Renal cortical epithelial cell (primary cell): ENCODE measurements at regions not wholly inside any gene's neighbourhood (a gene's known extent, or its start where the extent isn't known, plus 50 kb on each side); places are given as distances from the start of the nearest gene placed in this dataset.
A peak's percentile ranks its signal among the peaks of the same experiment; 100 is the strongest.

ENCODE experiments used
- DNase-seq: peaks from one replicate; pipeline ENCODE4 v3.0.0-alpha.2; 2011; ENCODE audit warnings: low read depth

DNA sequence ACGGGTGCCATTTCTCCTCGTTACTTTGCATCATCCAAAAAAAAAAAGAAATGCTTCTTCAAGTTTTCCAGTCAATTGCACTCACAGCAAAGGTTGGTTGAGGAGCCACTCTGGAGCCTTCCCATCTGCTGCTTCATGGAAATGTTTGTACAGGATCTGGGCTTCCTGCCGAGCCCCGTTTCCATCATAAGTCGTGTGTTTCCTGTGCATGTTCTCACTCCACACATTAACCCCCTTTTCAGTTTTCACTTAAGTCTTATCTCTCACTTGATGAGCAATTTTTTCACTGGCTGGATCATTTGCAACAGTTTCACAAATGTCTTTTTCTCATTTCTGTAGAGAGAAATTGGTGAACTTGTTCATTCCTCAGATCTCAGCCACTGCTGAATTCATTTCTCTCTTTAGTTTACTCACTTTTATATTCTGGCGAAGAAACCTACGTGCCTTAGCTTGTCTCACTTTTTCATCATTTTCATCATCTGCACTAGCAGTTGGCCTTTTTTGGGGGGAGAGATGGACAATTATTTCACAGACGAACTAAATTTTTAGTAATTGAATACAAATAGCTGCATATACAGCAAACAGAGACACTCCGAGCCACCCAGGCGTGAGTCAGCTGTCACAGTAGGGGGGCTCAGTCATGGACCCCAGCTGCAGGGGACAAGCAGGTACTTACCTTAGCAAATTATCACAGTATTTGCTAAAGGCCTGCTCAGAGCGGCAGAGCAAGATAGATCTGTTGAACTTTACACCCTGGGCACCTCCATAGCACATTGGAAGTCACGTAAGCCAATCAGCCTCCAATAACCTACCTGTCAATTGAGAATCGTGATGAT, 750.8 kb upstream of the ID2 start:
- DNase-seq: no peak

GRCh38 chr2:7931808-7932207, 750.0 kb upstream of the ID2 start:
- DNase-seq: no peak

- no peak for DNase-seq
Measured at GRCh38 chr2:7933672-7934071, 748.2 kb upstream of the ID2 start.

DNA sequence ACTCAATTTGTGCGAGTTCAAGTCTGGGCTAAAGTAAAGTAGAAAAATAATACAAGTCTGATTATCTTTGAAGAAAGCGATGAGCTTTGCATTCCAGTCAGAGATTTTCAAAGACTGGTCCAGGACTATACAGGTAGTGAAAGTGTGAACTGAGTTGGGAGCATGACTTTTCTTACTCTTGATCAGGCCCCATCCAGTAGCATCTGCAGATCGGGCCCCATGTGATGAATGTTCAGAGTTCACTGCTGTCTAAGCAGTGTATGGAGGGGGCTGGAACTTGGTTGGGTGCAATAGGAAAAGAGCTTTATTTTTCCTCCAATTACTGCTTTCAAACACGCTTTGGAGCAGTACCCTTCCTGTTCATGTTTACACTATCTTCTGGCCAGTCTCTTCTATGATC, 747.4 kb upstream of the ID2 start:
- DNase-seq: no peak

DNA sequence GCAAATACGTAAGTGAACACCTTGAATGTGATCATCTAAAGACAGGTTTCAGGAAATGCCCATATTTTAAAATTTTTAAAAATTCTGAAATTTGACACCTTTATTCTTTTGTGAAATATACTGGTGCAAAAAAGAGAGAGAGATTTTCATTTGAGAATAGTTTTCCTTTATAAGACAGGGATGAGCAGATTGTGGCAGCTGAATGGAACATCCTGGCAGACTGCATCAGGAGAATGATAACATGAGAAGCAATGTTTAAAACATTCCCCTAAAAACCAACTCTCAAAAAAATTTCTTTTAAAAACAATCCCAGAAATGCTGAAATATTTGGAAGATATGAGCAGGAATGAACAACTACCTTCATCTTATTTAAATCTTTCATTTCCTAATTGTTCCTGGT, 744.8 kb upstream of the ID2 start:
- DNase-seq: no peak

DNA sequence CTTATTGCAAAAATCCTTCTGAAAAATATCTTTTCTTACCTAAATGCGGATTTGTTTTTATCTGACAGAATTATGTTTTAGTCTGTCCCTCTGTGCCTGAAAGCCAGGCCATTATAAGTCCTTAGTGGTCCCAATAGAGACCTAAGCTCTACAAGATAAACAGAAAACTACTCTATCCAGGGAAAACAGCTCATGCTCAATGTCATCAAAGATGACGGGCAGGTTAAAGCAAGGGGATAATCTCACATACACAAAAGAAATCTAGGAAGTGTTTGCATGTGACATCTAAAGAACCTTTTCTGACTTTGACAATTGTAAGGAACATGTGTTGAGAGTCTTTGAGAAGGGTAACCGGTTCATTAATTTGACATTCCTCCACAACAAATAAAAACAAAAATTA, 741.1 kb upstream of the ID2 start:
- no peak for DNase-seq

- no peak for DNase-seq
Measured at GRCh38 chr2:7943446-7943845, 738.4 kb upstream of the ID2 start.

GRCh38 chr2:7945026-7945425, 736.8 kb upstream of the ID2 start:
- DNase-seq: no peak

DNA sequence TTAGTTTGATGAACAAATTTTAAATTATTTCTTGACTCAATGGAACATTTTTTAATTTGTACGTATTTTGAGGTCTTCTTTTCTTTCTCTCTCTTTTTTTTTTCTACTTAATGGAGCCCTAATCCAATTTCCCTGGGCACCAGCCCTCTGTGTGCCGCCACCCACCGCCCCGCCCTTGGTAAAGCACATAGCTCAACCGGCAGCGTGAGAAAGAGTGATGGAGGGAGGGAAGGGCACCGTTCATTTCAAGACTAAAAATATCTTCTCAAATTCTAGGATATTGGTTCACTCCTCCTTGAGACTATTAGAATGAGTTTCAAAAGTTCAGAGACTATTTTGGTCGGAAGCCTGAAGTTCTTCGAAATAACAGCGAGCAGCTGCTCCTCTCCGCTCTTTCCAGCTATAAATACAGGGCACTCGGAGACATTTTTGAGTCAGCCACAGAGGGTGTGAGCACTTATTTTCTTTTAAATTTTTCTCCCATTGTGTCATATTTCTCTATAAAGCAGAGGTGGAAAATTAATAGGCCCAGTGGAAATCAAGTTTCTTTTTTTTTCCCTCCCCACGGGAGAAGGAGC, 731.7 kb upstream of the ID2 start:
- no peak for DNase-seq

DNA sequence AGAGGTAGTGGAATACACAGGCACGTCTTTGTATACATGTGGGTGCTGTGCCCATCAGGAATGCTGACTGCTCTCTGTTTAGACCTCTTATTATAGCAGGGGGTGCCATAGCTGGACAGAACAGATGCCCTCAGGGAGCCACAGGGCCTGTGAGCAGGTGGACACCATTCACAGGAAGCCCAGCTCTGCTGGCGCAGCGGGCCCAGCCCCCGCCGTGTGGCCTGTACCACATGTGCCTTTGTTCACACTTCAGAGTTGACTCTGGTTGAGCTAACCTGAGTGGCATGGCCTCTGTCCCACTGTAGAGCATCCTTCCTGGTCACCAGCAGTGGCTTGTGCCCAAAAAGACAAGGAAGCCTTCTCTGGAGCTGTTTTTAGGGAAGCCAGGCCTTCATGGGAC, 730.9 kb upstream of the ID2 start:
- no peak for DNase-seq

DNA sequence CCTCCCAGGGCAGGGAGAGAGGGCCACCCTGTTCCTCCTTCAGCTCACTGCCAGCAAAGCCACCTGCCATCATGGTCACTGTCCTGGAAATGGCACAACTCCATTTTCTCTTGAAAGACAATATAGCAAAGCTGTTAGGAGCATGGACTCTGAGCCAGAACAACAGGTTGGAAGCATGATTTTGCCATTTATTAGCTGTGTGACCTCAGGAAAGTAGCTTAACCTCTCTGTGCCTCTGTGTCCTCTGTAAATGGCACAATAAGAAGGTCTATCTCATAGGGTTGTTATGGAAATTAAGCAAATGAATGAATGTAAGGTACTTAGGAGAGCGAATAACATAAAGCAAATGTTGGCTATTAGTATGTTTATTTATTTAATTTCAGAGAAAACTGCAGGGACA, 730.4 kb upstream of the ID2 start:
- no peak for DNase-seq

DNA sequence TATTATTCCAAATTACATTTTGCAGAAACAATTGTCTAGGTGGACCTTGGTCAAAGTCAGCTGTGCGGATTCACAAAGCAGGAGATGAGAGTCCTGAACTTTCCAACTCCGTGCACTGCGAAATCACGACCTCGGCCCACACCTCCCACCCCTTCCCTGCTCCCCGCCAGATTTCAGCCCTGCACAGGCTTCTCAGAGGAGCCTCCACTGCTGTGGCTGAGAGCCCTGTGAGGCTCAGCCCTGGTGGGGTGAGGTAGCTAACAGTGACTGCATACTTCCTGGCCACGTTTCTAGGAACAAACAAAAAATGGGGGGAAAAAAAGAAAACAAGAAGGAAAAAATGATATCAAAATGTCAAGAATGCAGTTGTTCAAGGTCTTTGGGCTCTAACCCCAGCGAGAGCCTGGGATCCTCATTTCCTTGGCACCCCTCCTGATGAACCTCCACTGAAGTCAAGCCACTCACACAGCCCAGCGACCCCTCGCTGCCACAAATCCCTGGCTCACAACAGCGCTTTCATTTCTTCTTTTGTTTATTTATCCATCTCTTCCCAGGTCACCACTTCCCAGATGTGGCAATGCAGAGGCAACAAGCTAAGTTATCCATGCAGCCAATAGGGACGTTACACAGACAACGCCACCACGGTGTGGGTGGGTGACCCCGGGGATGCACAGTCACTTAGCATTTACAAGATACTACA, 729.7 kb upstream of the ID2 start:
- no peak for DNase-seq

GRCh38 chr2:7953195-7953594, 728.7 kb upstream of the ID2 start:
- DNase-seq: no peak

DNA sequence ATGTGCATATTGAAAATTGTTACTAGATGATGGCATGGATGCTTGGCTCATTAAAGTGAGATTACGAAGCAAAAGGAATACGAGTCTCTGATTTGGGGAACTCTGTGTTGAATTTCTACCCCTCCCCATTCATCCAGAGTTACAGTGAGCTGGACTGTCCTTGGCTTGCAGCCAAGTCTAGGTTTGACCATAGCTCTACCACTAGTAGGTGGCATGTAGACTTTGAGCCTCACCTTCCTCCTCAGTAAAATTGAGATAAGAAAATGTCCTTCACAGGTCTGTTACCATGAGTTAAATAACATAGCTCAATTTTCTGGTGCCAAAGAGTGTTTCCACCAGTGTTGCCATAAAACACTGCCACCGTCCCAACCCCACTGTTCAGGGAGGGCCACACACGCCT, 727.6 kb upstream of the ID2 start:
- DNase-seq: no peak

- no peak for DNase-seq
Measured at GRCh38 chr2:7956126-7956689, 725.6 kb upstream of the ID2 start.

DNA sequence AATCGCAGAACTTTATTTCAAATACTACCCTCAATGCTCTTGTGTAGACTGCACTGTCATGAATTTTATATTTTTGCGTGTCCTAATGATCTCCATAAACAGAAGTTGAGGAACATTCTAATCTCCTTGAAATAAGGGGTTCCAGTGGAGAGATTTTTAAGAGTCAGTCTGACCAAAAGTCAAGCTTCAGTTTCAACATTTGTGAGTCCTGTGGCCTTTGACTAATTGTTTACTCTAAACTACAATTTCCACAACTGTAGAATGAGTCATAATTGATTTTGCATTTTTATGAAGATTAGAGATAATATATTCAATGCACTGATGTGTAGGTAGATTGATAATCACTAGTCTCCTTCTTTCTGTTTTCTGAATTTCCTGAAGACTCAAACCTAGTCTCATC, 720.3 kb upstream of the ID2 start:
- peak; percentile 19 for DNase-seq

GRCh38 chr2:7962161-7962560, 719.7 kb upstream of the ID2 start:
- DNase-seq: no peak

DNA sequence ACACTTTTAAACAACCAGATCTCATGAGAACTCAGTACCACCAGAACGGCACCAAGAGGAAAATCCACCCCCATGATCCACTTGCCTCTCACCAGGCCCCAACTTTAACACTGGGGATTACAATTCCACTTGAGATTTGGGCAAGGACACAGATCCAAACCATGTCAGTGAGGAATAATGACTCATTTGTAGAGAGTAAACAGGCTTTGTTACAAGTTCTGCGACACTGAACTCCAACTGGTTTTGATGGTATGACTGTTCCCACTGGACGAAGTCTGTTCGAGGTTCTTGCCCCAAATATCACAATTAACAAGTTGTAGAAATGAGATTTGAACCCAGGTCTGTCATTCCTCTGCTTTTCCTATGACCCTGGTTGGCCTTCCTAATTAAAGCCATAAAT, 718.1 kb upstream of the ID2 start:
- peak; percentile 10 for DNase-seq

DNA sequence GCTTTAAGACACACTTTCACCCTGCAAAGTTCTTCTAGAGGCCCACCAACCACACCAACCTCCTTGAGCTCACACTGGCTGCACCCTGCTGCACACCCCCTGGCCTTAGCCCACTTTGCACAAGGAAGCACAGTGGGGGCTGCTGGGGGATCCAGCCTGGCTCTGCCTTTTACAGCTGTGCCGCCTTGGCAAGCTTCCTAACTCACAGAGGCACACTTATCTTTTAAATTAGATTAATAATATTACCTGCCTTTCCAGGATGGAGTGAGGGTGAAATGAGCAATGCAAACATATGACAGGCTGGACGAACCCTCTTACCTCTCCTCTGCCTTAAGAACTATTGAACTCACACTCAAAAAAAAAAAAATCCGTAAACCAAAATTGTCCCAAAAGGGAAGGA, 715.8 kb upstream of the ID2 start:
- no peak for DNase-seq

- no peak for DNase-seq
Measured at GRCh38 chr2:7967707-7968405, 714.0 kb upstream of the ID2 start.

GRCh38 chr2:7969756-7970515, 711.9 kb upstream of the ID2 start:
- no peak for DNase-seq

- no peak for DNase-seq
Measured at GRCh38 chr2:7971248-7971647, 710.6 kb upstream of the ID2 start.
